OCI-LY3 (cell line): ENCODE measurements at regions not wholly inside any gene's neighbourhood (a gene's known extent, or its start where the extent isn't known, plus 50 kb on each side); places are given as distances from the start of the nearest gene placed in this dataset.

Source experiments
- CTCF ChIP-seq: fragments of 200-600, 300-600 bp; sonication (generic); IDR thresholded peaks from 2 replicates; pipeline ENCODE4 v1.5.1; 2014; ENCODE audit warnings: antibody characterized with exemption, low read length, low read depth
- EZH2phosphoT487 ChIP-seq: fragments of 200-600 bp; shearing (Covaris generic); IDR thresholded peaks from 2 replicates; pipeline ENCODE4 v1.6.1; 2018; ENCODE audit warnings: antibody characterized with exemption, mixed run types, low read depth

DNA sequence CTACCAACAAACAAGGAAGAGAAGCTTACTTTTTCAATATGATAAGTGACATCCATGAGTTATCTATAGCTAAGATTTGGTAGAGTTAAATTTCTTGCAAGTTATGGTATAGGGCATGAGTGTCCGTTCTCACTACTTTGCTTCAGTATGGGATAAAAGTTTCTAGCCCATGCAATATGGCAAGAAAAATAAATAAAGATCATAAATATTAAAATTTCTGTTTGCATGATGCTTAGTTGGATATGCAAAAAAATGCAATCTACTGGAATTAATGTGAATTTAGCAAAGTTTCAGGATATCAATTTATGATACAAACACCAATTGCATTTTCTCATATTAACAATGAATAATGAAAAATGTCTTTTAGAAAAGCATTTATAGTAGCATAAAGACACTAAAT lies 148.7 kb upstream of the ADARB2 start:
- TF ChIP-seq CTCF (no peak), EZH2phosphoT487 (no peak)
